H9 (cell line): ENCODE measurements at regions not wholly inside any gene's neighbourhood (a gene's known extent, or its start where the extent isn't known, plus 50 kb on each side); places are given as distances from the start of the nearest gene placed in this dataset.

Experiments used
- DNase-seq: peaks from one replicate; pipeline ENCODE4 v3.0.0-alpha.2; 2017
- H2AFZ ChIP-seq: one replicate; pipeline ENCODE4 v1.6.1; 2013; ENCODE audit warnings: mild to moderate bottlenecking, low read length, control low read depth, moderate library complexity
- H2AK5ac ChIP-seq: 2 replicates; pipeline ENCODE4 v1.6.1; 2013; ENCODE audit warnings: low read length, control low read depth, mixed read lengths; ENCODE audit not compliant: insufficient read length
- H2BK120ac ChIP-seq: one replicate; pipeline ENCODE4 v1.6.1; 2013; ENCODE audit warnings: low read depth, mild to moderate bottlenecking, low read length, control low read depth, inconsistent platforms; ENCODE audit not compliant: poor library complexity, severe bottlenecking
- H2BK12ac ChIP-seq: 2 replicates; pipeline ENCODE4 v1.6.1; 2013; ENCODE audit warnings: low read length, control low read depth, mixed read lengths, low read depth; ENCODE audit not compliant: insufficient read length
- H2BK15ac ChIP-seq: 2 replicates; pipeline ENCODE4 v1.6.1; 2013; ENCODE audit warnings: low read depth, low read length, control low read depth
- H2BK20ac ChIP-seq: one replicate; pipeline ENCODE4 v1.6.1; 2013; ENCODE audit warnings: low read depth, mild to moderate bottlenecking, low read length, control low read depth, inconsistent platforms; ENCODE audit not compliant: poor library complexity, severe bottlenecking
- H2BK5ac ChIP-seq: 2 replicates; pipeline ENCODE4 v1.6.1; 2013; ENCODE audit warnings: low read length, control low read depth, mixed read lengths; ENCODE audit not compliant: insufficient read length
- H3K14ac ChIP-seq: 2 replicates; pipeline ENCODE4 v1.6.1; 2013; ENCODE audit warnings: low read length, control low read depth; ENCODE audit not compliant: insufficient read depth
- H3K18ac ChIP-seq: 2 replicates; pipeline ENCODE4 v1.6.1; 2013; ENCODE audit warnings: low read depth, mild to moderate bottlenecking, mixed read lengths, low read length, control low read depth; ENCODE audit not compliant: insufficient read length
- H3K23ac ChIP-seq: 2 replicates; pipeline ENCODE4 v1.6.1; 2013; ENCODE audit warnings: low read length, control low read depth, mixed read lengths, low read depth; ENCODE audit not compliant: insufficient read length
- H3K23me2 ChIP-seq: 2 replicates; pipeline ENCODE4 v1.6.1; 2013; ENCODE audit warnings: low read depth, mild to moderate bottlenecking, mixed read lengths, low read length, control low read depth; ENCODE audit not compliant: insufficient read length, poor library complexity, severe bottlenecking
- H3K27ac ChIP-seq: 2 replicates; pipeline ENCODE4 v1.5.1; 2013; ENCODE audit warnings: low read length, control low read depth, mixed read lengths, low read depth; ENCODE audit not compliant: insufficient read length
- H3K27me3 ChIP-seq: 2 replicates; pipeline ENCODE4 v1.6.1; 2013; ENCODE audit warnings: low read length, control low read depth, inconsistent platforms; ENCODE audit not compliant: insufficient read depth
- H3K4ac ChIP-seq: 2 replicates; pipeline ENCODE4 v1.6.1; 2013; ENCODE audit warnings: low read depth, mild to moderate bottlenecking, control low read depth, inconsistent platforms, low read length, moderate library complexity
- H3K4me1 ChIP-seq: 2 replicates; pipeline ENCODE4 v1.6.1; 2013; ENCODE audit warnings: low read length, control low read depth, inconsistent platforms; ENCODE audit not compliant: insufficient read depth
- H3K4me2 ChIP-seq: 2 replicates; pipeline ENCODE4 v1.6.1; 2013; ENCODE audit warnings: low read length, control low read depth, mixed read lengths; ENCODE audit not compliant: insufficient read length, insufficient read depth
- H3K56ac ChIP-seq: 2 replicates; pipeline ENCODE4 v1.6.1; 2013; ENCODE audit warnings: low read depth, mild to moderate bottlenecking, mixed read lengths, low read length, control low read depth; ENCODE audit not compliant: insufficient read length
- H3K79me1 ChIP-seq: 2 replicates; pipeline ENCODE4 v1.6.1; 2013; ENCODE audit warnings: low read depth, mild to moderate bottlenecking, moderate library complexity, low read length, control low read depth, inconsistent platforms; ENCODE audit not compliant: insufficient read depth, poor library complexity, severe bottlenecking
- H3K79me2 ChIP-seq: 2 replicates; pipeline ENCODE4 v1.6.1; 2013; ENCODE audit warnings: low read length, control low read depth, inconsistent platforms; ENCODE audit not compliant: insufficient read depth
- H3K9ac ChIP-seq: 2 replicates; pipeline ENCODE4 v1.6.1; 2013; ENCODE audit warnings: low read length, control low read depth, mixed read lengths; ENCODE audit not compliant: insufficient read length; ENCODE audit errors: extremely low read depth
- H3K9me3 ChIP-seq: one replicate; pipeline ENCODE4 v1.6.1; 2013; ENCODE audit warnings: low read depth, low read length, inconsistent platforms; ENCODE audit not compliant: control insufficient read depth
- H3T11ph ChIP-seq: one replicate; pipeline ENCODE4 v1.6.1; 2013; ENCODE audit warnings: mild to moderate bottlenecking, low read length, control low read depth, inconsistent platforms
- H4K20me1 ChIP-seq: one replicate; pipeline ENCODE4 v1.6.1; 2013; ENCODE audit not compliant: control insufficient read depth, insufficient read length, insufficient read depth
- H4K5ac ChIP-seq: 2 replicates; pipeline ENCODE4 v1.6.1; 2013; ENCODE audit warnings: low read depth, mild to moderate bottlenecking, mixed read lengths, low read length, control low read depth; ENCODE audit not compliant: insufficient read length
- H4K8ac ChIP-seq: replicated peaks from 2 replicates; pipeline ENCODE4 v1.6.1; 2013; ENCODE audit warnings: low read length, control low read depth, mixed read lengths, low read depth; ENCODE audit not compliant: insufficient read length
- H4K91ac ChIP-seq: 2 replicates; pipeline ENCODE4 v1.6.1; 2013; ENCODE audit warnings: low read depth, mild to moderate bottlenecking, moderate library complexity, mixed read lengths, low read length, control low read depth; ENCODE audit not compliant: insufficient read length
- H3K27ac Mint-ChIP-seq, 3 experiments: 2 replicates in 2 of 3; 3 replicates in 1 of 3; pipeline ENCODE4 v1.8.0; 2020 to 2021; ENCODE audit warnings: mixed read lengths in 3 of 3, mild to moderate bottlenecking in 1 of 3, moderate library complexity in 1 of 3
- H3K27me3 Mint-ChIP-seq: 2 replicates; pipeline ENCODE4 v1.8.0; 2021; ENCODE audit warnings: low read depth, mild to moderate bottlenecking, moderate library complexity, mixed read lengths
- H3K36me3 Mint-ChIP-seq, 3 experiments: 2 replicates in 2 of 3; 3 replicates in 1 of 3; pipeline ENCODE4 v1.8.0; 2020 to 2021; ENCODE audit warnings: low read depth in 3 of 3, mixed read lengths in 3 of 3; ENCODE audit not compliant: insufficient read depth in 1 of 3
- H3K4me1 Mint-ChIP-seq, 2 experiments: 2 replicates each; pipeline ENCODE4 v1.8.0; 2020; ENCODE audit warnings: mixed read lengths in 2 of 2
- H3K4me3 Mint-ChIP-seq, 2 experiments: 2 replicates in 1 of 2; 3 replicates in 1 of 2; pipeline ENCODE4 v1.8.0; 2020 to 2021; ENCODE audit warnings: mild to moderate bottlenecking in 2 of 2, mixed read lengths in 2 of 2, moderate library complexity in 1 of 2
- H3K9me3 Mint-ChIP-seq, 2 experiments: 2 replicates in 1 of 2; 3 replicates in 1 of 2; pipeline ENCODE4 v1.8.0; 2020; ENCODE audit warnings: mild to moderate bottlenecking in 2 of 2, mixed read lengths in 2 of 2, moderate library complexity in 1 of 2
- CTCF ChIP-seq: fragments of 200-600 bp; sonication (generic); conservative IDR thresholded peaks from 3 replicates; pipeline ENCODE4 v1.8.0; 2021; ENCODE audit warnings: antibody characterized with exemption, mild to moderate bottlenecking
- WGBS: extraction: QIAGEN DNeasy Blood & Tissue Kit; methylation state at CpG from one replicate; pipeline ENCODE4 v1.1.7; 2013; ENCODE audit warnings: missing lambda C conversion rate, low lambda C conversion rate, mixed read lengths; ENCODE audit not compliant: insufficient read length; ENCODE audit errors: extremely low coverage; 5-methylcytosine and 5-hydroxymethylcytosine counted together

GRCh38 chr6:134683783-134684422, 266.0 kb downstream of the ALDH8A1 start:
- Histone ChIP-seq H3K4me1 (no peaks in the 10 kb centered on the region), H3K27ac (no peak overlapping the region), H3K4ac (no peak overlapping the region), H4K91ac (no peak overlapping the region), H2BK15ac (no peak overlapping the region), H3K23me2 (no peaks in the 10 kb centered on the region), H2BK12ac (no peak overlapping the region), H2BK5ac (no peak overlapping the region), H4K8ac (no peak overlapping the region), H3K9ac (no peak overlapping the region), H3T11ph (no peak overlapping the region), H3K9me3 (no peaks in the 10 kb centered on the region), H2AK5ac (no peak overlapping the region), H3K56ac (no peak overlapping the region), H3K27me3 (no peaks in the 10 kb centered on the region), H3K4me2 (no peak overlapping the region), H2BK120ac (no peak overlapping the region), H3K14ac (no peak overlapping the region), H3K79me1 (no peaks in the 10 kb centered on the region), H2AFZ (no peak overlapping the region), H3K23ac (no peak overlapping the region), H2BK20ac (no peak overlapping the region), H3K79me2 (no peaks in the 10 kb centered on the region), H3K18ac (no peak overlapping the region), H4K20me1 (no peaks in the 10 kb centered on the region), H4K5ac (no peak overlapping the region)
- Mint-ChIP-seq H3K9me3 (no peaks in the 10 kb centered on the region; a peak in 1 of 5 replicates), H3K27ac (no peak overlapping the region), H3K27me3 (no peaks in the 10 kb centered on the region), H3K4me1 (no peaks in the 10 kb centered on the region), H3K4me3 (no peak overlapping the region), H3K36me3 (no peaks in the 10 kb centered on the region)
- TF ChIP-seq CTCF = no peak
- no CpG with 5 or more reads among the region's 2 CpGs for WGBS
- DNase-seq = no peak
